GM23338 (cell line): ENCODE measurements at regions not wholly inside any gene's neighbourhood (a gene's known extent, or its start where the extent isn't known, plus 50 kb on each side); places are given as distances from the start of the nearest gene placed in this dataset.

Experiments
- CREB1 ChIP-seq: fragments of 250-450 bp; sonication (Bioruptor Pico); IDR thresholded peaks from 2 replicates; pipeline ENCODE4 v1.5.0; 2020; ENCODE audit warnings: low read depth, mild to moderate bottlenecking, moderate library complexity
- CTCF ChIP-seq, 2 experiments: fragments of 200-600 bp in 1 of 2; sonication (generic) in 1 of 2; conservative IDR thresholded peaks; 2 replicates each; pipeline versions ENCODE4 v1.5.1 to v1.6.1; 2016 to 2017; ENCODE audit warnings: antibody characterized with exemption in 2 of 2, low read depth in 2 of 2, mild to moderate bottlenecking in 2 of 2, moderate library complexity in 1 of 2
- EZH2 ChIP-seq: fragments of 200-600 bp; sonication (generic); IDR thresholded peaks from one replicate; pipeline ENCODE4 v1.8.0; 2017; ENCODE audit warnings: antibody characterized with exemption, mild to moderate bottlenecking, low read depth; ENCODE audit not compliant: unreplicated experiment
- EZH2phosphoT487 ChIP-seq: fragments of 200-600 bp; sonication (generic); IDR thresholded peaks from one replicate; pipeline ENCODE4 v1.8.1; 2018; ENCODE audit warnings: antibody characterized with exemption; ENCODE audit not compliant: unreplicated experiment
- NANOG ChIP-seq: IDR thresholded peaks from 2 replicates; pipeline ENCODE4 v1.6.1; 2016; ENCODE audit warnings: antibody characterized with exemption, borderline replicate concordance
- POLR2AphosphoS5 ChIP-seq: IDR thresholded peaks from 2 replicates; pipeline ENCODE4 v1.6.1; 2016; ENCODE audit warnings: antibody characterized with exemption, low read depth
- STAT1 ChIP-seq: IDR thresholded peaks from one replicate; pipeline ENCODE4 v1.6.1; 2016; ENCODE audit warnings: antibody characterized with exemption; ENCODE audit not compliant: unreplicated experiment
- ZNF114 ChIP-seq: fragments of 250-450 bp; sonication (Bioruptor Pico); IDR thresholded peaks from 2 replicates; pipeline ENCODE4 v1.5.0; 2020; ENCODE audit warnings: mild to moderate bottlenecking, moderate library complexity
- ZNF331 ChIP-seq: fragments of 250-450 bp; sonication (Bioruptor Pico); IDR thresholded peaks from 2 replicates; pipeline ENCODE4 v1.5.0; 2020; ENCODE audit warnings: low read depth, mild to moderate bottlenecking, moderate library complexity
- TF ChIP-seq, protein P1 (sequence below): IDR thresholded peaks from 2 replicates; pipeline ENCODE4 v1.6.1; 2016; ENCODE audit warnings: antibody characterized with exemption
- TF ChIP-seq, protein P2 (sequence below): IDR thresholded peaks from one replicate; pipeline ENCODE4 v1.6.1; 2018; ENCODE audit warnings: antibody characterized with exemption; ENCODE audit not compliant: unreplicated experiment

GRCh38 chr2:139964721-139965440 lies 1184.7 kb upstream of the NXPH2 start:
- TF ChIP-seq EZH2: no peak
- TF ChIP-seq CREB1 (CRISPR knock-in tag): no peak
- TF ChIP-seq CTCF (conservative IDR thresholded peaks at IDR 0.05; ENCODE audit: low read depth in 2 of 2): no peak
- TF ChIP-seq, protein P1, sequence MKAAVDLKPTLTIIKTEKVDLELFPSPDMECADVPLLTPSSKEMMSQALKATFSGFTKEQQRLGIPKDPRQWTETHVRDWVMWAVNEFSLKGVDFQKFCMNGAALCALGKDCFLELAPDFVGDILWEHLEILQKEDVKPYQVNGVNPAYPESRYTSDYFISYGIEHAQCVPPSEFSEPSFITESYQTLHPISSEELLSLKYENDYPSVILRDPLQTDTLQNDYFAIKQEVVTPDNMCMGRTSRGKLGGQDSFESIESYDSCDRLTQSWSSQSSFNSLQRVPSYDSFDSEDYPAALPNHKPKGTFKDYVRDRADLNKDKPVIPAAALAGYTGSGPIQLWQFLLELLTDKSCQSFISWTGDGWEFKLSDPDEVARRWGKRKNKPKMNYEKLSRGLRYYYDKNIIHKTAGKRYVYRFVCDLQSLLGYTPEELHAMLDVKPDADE: no peak
- TF ChIP-seq NANOG: no peak
- no peak for TF ChIP-seq EZH2phosphoT487
- TF ChIP-seq POLR2AphosphoS5: no peak
- TF ChIP-seq, protein P2, sequence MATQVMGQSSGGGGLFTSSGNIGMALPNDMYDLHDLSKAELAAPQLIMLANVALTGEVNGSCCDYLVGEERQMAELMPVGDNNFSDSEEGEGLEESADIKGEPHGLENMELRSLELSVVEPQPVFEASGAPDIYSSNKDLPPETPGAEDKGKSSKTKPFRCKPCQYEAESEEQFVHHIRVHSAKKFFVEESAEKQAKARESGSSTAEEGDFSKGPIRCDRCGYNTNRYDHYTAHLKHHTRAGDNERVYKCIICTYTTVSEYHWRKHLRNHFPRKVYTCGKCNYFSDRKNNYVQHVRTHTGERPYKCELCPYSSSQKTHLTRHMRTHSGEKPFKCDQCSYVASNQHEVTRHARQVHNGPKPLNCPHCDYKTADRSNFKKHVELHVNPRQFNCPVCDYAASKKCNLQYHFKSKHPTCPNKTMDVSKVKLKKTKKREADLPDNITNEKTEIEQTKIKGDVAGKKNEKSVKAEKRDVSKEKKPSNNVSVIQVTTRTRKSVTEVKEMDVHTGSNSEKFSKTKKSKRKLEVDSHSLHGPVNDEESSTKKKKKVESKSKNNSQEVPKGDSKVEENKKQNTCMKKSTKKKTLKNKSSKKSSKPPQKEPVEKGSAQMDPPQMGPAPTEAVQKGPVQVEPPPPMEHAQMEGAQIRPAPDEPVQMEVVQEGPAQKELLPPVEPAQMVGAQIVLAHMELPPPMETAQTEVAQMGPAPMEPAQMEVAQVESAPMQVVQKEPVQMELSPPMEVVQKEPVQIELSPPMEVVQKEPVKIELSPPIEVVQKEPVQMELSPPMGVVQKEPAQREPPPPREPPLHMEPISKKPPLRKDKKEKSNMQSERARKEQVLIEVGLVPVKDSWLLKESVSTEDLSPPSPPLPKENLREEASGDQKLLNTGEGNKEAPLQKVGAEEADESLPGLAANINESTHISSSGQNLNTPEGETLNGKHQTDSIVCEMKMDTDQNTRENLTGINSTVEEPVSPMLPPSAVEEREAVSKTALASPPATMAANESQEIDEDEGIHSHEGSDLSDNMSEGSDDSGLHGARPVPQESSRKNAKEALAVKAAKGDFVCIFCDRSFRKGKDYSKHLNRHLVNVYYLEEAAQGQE: no peak
- TF ChIP-seq ZNF331 (CRISPR knock-in tag): no peak
- no peak for TF ChIP-seq STAT1
- TF ChIP-seq ZNF114 (CRISPR knock-in tag): no peak
